WERI-Rb-1 (cell line): ENCODE measurements at regions not wholly inside any gene's neighbourhood (a gene's known extent, or its start where the extent isn't known, plus 50 kb on each side); places are given as distances from the start of the nearest gene placed in this dataset.

Source experiments
- DNase-seq: peaks from one replicate; pipeline ENCODE4 v3.0.0-alpha.2; 2020
- H3K27ac ChIP-seq: fragments of 250-450 bp; sonication (Bioruptor Pico); 2 replicates; pipeline ENCODE4 v1.5.1; 2020; ENCODE audit warnings: mild to moderate bottlenecking, moderate library complexity
- H3K27me3 ChIP-seq: fragments of 250-450 bp; sonication (Bioruptor Pico); 2 replicates; pipeline ENCODE4 v1.5.1; 2021; ENCODE audit warnings: mild to moderate bottlenecking, low read depth, moderate library complexity; ENCODE audit not compliant: insufficient read depth, severe bottlenecking
- H3K36me3 ChIP-seq: fragments of 250-450 bp; sonication (Bioruptor Pico); 2 replicates; pipeline ENCODE4 v1.5.1; 2020; ENCODE audit warnings: mild to moderate bottlenecking, moderate library complexity
- H3K4me3 ChIP-seq: 2 replicates; pipeline ENCODE4 v1.5.1; 2011; ENCODE audit warnings: low read depth, mild to moderate bottlenecking, control low read depth, low read length
- H3K9me3 ChIP-seq: fragments of 250-450 bp; sonication (Bioruptor Pico); 2 replicates; pipeline ENCODE4 v1.5.1; 2021; ENCODE audit warnings: mild to moderate bottlenecking, moderate library complexity; ENCODE audit not compliant: severe bottlenecking
- CTCF ChIP-seq: IDR thresholded peaks from 2 replicates; pipeline ENCODE4 v1.5.1; 2011; ENCODE audit warnings: low read depth, mild to moderate bottlenecking, control low read depth, inconsistent platforms, low read length

DNA sequence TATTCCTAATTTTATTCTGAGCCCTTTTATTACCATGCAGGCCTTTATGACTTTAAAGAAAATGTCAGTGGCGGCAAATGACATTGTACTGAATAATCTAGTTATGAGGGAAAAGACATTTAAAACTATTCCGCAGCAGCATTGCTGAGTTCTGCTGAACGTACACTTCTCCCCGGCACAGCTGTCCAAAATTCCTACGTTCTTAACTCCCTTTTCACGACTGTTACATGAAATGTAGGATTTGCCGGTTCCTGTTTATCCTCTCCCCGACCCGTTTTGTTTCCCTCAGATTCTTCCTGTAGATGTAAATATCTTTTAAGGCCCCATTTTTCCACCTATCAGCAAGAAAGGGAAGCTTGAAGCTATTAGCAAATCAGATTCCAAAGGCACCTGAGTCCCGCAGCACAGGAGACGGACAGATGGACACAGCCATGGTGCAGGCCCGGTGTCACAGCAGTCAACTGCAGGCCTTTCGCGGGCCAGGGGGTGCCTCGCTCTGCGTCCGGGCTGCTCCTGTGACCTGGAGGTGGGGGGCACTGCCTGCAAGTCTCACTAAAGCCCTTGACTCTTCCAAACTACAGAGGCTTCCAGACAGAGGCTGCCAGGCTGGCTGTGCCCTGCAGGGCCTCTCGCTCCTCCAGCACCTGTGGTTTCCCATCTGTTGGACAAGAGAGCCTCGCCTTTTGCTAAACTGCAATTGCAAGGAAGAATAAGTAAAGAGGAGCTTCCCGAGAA is 485.0 kb upstream of the MGMT start:
- H3K27me3 ChIP-seq = peaks cover 2% of the 10 kb centered on the region
- no peak for DNase-seq
- no peaks in the 10 kb centered on the region for H3K36me3 ChIP-seq
- H3K4me3 ChIP-seq = no peak overlapping the region
- H3K27ac ChIP-seq = no peak overlapping the region
- H3K9me3 ChIP-seq = no peaks in the 10 kb centered on the region
- TF ChIP-seq CTCF = no peak

DNA sequence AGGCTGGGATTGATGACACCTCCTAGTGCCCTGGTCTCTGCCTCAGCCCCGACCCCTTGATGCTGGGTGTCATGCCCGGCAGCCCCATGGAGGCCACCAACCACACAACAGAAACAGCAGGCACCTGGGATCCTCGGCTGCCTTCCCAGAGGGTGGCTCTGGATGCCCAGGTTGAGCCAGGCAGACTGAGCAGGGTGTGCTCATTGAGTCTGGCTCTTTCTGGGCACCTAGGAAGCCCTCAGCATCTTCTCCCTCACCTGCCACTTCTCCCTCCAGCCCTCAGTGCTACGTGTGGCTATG is 484.5 kb upstream of the MGMT start:
- Histone ChIP-seq H3K9me3 (no peaks in the 10 kb centered on the region), H3K27me3 (peaks cover 2% of the 10 kb centered on the region), H3K27ac (no peak overlapping the region), H3K36me3 (no peaks in the 10 kb centered on the region), H3K4me3 (no peak overlapping the region)
- no peak for TF ChIP-seq CTCF
- DNase-seq = no peak

- no peak overlapping the region for H3K4me3 ChIP-seq
- no peak overlapping the region for H3K27ac ChIP-seq
Observed at GRCh38 chr10:128985036-128985435, 482.0 kb upstream of the MGMT start.

DNA sequence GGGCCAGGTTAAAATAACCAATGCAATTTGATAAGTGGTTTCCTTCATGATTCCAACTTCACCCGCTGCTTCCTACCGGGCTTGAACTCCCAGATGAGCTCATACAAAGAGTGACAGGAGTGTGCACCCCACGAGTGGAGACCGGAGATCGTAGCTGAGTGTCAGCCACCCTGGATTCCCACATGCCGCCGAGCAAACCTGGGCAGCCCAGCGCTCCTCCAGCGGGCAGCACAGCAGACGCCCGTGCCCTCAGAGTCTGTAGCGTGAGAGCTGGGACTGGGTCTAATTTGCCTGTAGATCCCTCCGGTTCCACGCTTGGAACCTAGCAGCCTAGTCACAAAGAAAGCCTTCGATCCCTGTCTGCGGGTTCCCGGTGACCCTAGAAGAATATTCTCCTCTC is 476.1 kb upstream of the MGMT start:
- TF ChIP-seq CTCF = no peak
- no peak for DNase-seq
- no peaks in the 10 kb centered on the region for H3K27me3 ChIP-seq
- no peak overlapping the region for H3K27ac ChIP-seq
- H3K36me3 ChIP-seq = no peaks in the 10 kb centered on the region
- H3K9me3 ChIP-seq = no peaks in the 10 kb centered on the region
- no peak overlapping the region for H3K4me3 ChIP-seq

More at GRCh38 chr10:128985036-128985435, 482.0 kb upstream of the MGMT start:
- Histone ChIP-seq H3K27me3 (peaks cover 2% of the 10 kb centered on the region), H3K36me3 (no peaks in the 10 kb centered on the region), H3K9me3 (no peaks in the 10 kb centered on the region)
- no peak for TF ChIP-seq CTCF
- no peak for DNase-seq

- DNase-seq = no peak
- H3K27me3 ChIP-seq = no peaks in the 10 kb centered on the region
- H3K27ac ChIP-seq = no peak overlapping the region
- no peaks in the 10 kb centered on the region for H3K9me3 ChIP-seq
- no peak overlapping the region for H3K4me3 ChIP-seq
- no peak for TF ChIP-seq CTCF
- H3K36me3 ChIP-seq = no peaks in the 10 kb centered on the region
Observed at GRCh38 chr10:128992770-128993169, 474.3 kb upstream of the MGMT start.

- H3K4me3 ChIP-seq = no peak overlapping the region
- no peaks in the 10 kb centered on the region for H3K36me3 ChIP-seq
- H3K27ac ChIP-seq = no peak overlapping the region
- no peak for TF ChIP-seq CTCF
- no peaks in the 10 kb centered on the region for H3K9me3 ChIP-seq
- no peak for DNase-seq
- no peaks in the 10 kb centered on the region for H3K27me3 ChIP-seq
Observed at GRCh38 chr10:128993443-128993842, 473.6 kb upstream of the MGMT start.
